Amniotic epithelial cell (primary cell): ENCODE measurements at regions not wholly inside any gene's neighbourhood (a gene's known extent, or its start where the extent isn't known, plus 50 kb on each side); places are given as distances from the start of the nearest gene placed in this dataset.

Experiments
- DNase-seq: peaks from one replicate; pipeline ENCODE4 v3.0.0-alpha.2; 2010; ENCODE audit warnings: low read depth

GRCh38 chr2:215769246-215769645 lies 244.1 kb downstream of the MREG start:
- no peak for DNase-seq

- DNase-seq, result no peak
These were observed 245.7 kb downstream of the MREG start for GRCh38 chr2:215767625-215768024.

DNA sequence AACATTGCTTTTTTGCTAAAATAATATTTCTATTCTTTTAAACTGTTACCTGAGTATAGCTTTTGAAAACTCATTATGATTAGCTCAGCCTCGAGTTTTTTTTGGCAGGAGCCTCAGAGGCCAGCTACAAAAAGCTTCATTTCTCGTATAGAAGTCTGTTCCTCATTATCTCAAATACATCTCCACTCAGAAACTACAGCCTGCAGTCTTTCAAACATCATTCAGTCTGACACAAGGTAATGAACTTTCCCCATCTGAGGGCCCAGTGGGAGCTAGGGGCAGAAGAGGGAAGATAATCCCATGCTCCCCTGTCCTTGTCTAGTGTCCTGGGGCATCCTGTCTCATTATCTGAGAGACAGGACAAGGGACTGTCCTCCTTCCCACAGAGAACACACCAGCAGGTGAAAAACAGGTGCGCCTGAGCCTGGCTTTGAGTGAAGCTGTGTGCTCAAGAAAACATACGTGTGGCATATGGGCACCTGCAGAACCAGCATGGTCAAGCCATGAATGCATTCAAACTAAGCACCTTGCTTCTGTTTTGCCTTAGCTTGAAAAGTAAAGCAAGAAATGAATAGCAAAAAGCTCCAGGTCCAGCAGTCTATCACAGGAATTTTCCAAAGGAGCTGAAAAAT lies 247.5 kb downstream of the MREG start:
- no peak for DNase-seq

DNA sequence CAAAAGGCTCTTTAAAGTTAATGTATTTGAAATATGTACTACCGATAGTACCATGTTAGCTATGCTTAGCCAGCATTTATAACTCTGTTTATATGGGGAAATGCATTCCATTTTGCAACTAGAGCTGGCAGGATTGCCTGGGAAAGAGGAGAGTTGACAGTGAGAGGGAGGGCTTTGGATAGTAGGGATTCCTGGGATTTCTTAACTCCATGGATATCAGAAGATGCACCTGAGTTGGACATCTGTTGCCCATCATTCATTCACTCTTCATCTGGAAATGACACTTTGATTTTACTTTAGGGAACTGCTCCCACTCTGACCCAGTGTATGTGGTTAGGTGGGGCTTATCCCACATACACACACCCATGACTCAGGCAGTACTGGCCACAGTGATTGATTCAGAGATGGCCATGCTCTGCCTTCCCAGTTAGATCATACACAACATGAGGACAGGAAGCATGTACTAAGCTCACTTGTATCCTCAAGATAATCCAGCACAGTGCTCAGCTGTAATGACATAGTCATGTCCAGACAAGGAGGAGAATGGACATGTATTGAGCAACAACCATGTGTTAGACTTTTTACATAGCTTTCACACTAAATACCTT lies 248.8 kb downstream of the MREG start:
- peak; percentile 95 for DNase-seq

DNA sequence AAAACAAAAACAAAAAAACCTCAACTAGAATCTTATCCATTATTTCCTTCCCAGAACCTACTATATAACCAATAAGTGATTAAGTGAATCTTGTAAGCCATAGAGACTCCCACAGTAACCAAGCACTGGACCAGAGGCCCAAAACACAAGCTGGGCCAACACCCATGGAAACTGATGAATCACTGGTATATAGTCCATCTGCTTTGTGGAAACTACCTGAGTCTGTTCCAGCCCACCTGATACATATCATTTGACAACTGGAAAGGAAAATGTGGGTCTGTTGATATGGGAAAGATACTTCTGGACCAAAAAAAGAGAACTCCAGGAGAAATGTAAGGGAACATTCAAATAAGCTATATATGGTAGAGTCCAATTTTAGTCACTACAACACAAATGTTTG lies 252.8 kb downstream of the MREG start:
- no peak for DNase-seq

- no peak for DNase-seq
These were observed 253.3 kb downstream of the MREG start for GRCh38 chr2:215760091-215760490.

DNA sequence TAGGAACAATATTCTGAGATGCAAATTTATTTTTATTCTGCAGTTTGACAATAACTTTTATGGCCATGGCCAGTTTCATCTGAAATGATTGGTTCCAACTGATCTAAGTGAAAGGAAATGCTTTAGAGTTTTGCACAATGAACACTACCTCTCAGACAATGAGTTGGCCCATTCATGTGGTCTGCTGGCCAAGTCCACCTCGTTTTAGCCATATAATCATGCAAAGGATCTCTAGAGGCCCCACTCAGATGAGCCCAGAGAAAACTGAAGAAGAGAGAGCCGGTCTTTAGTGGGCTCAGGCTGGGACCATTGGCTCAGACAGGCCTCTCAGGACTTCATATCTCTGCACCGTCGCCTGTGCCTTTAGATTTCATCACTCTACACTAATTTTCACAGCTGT lies 254.7 kb downstream of the MREG start:
- no peak for DNase-seq

DNA sequence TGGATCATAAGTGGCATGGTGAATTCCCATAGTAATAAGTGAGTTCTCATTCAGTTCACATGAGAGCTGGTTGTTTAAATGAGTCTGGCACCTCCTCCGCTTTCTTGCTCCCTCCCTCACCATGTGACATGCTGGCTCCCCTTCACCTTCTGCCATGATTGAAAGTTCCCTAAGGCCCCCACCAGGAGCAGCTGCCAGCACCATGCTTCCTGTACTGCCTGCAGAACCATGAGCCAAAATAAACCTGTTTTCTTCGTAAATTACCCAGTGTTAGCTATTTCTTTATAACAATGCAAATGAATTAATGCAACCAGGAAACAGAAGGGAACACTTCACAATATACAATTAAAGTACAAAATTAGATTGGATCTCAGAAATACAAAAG lies 257.0 kb downstream of the MREG start:
- no peak for DNase-seq

GRCh38 chr2:215755641-215756345 lies 257.6 kb downstream of the MREG start:
- DNase-seq, result no peak

DNA sequence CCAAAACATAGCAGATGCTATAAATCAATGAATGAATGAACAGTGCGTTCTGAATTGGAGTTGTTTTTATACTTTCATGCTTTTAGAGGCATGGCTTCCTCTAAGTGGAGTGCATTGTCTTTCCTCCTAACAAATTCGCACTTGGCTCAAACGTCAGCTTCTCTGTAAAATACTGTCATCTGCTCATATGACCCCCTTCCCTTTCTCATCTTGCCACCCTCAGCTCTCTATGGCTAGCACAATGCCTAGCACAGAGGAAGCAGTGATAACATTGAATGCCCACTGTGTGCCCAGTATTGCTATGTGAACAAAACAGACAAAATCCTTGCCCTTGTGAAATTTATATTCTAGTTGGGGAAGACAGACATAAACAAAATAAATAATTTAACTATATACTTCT lies 258.8 kb downstream of the MREG start:
- DNase-seq, result no peak

GRCh38 chr2:215753808-215754207 lies 259.5 kb downstream of the MREG start:
- DNase-seq, result no peak

DNA sequence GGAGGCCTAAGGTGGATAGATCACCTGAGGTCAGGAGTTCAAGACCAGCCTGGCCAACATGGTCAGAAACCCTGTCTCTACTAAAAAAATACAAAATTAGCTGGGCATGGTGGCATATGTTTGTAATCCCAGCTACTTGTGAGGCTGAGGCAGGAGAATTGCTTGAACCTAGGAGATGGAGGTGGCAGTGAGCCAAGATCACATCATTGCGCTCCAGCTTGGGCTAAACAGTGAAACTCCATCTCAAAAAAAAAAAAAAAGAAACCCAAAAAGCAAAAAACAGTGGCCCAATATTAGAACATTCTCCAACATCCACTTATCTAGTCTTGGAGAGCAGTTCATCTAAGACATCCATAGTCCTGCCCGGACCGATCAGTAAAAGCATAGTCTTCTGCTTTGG lies 260.4 kb downstream of the MREG start:
- no peak for DNase-seq

DNA sequence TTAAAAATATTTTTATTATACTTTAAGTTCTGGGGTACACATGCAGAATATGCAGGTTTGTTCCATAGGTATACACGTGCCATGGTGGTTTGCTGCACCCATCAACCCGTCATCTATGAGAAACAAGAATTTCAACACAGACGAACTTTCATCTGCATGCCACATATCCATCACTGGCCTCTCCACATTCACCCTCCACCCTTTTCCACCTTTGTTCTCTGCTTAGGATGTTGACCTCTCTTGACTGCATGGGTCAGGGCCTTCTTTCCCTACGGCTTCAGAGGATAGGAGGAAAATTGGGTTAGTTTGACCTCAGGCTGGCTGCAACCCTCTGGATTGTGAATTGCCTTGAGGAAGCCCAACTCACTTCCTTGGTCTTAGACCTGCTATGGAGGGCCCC lies 260.9 kb downstream of the MREG start:
- no peak for DNase-seq

DNA sequence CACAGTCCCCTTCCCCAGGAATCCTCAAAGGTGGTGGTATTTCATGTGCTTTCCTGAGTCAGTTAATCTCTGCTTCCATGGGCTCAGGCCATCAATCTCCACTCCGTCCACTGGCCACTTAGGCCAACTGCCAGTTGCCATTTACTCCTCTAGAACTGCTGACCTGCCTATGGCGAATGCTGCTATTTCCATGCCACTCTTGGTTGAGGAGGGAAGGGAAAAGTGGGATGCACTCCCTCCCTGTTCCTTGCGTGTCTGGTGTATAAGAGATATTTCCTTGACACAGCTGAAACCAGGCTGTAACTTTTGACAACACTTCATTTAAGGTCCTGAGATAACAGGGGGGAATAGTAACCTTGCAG lies 261.5 kb downstream of the MREG start:
- no peak for DNase-seq

GRCh38 chr2:215751200-215751910 lies 262.0 kb downstream of the MREG start:
- DNase-seq, result peak; percentile 90

GRCh38 chr2:215750763-215751162 lies 262.6 kb downstream of the MREG start:
- no peak for DNase-seq

- DNase-seq, result peak; percentile 58
These were observed 264.0 kb downstream of the MREG start for GRCh38 chr2:215749092-215749957.

DNA sequence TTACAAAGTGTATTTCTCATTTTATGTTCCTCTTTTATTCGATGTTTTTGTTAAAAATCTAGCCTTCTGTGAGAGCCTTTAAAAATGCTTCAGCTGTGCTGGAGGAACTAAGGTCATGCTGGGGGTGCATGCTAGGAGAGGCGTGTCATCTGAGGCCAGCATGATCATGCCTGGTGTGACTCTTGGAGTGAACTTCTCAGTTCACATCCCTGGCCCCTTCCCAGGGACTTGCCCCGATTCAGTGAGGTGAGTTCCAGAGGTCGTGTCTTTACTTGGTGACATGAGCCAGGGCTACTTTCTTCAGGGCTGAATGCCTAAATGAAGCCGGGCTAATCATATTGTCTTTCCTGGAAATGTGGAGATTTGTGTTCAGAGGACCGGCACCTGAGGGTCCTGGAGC lies 264.9 kb downstream of the MREG start:
- no peak for DNase-seq

- no peak for DNase-seq
These were observed 266.3 kb downstream of the MREG start for GRCh38 chr2:215746887-215747615.

DNA sequence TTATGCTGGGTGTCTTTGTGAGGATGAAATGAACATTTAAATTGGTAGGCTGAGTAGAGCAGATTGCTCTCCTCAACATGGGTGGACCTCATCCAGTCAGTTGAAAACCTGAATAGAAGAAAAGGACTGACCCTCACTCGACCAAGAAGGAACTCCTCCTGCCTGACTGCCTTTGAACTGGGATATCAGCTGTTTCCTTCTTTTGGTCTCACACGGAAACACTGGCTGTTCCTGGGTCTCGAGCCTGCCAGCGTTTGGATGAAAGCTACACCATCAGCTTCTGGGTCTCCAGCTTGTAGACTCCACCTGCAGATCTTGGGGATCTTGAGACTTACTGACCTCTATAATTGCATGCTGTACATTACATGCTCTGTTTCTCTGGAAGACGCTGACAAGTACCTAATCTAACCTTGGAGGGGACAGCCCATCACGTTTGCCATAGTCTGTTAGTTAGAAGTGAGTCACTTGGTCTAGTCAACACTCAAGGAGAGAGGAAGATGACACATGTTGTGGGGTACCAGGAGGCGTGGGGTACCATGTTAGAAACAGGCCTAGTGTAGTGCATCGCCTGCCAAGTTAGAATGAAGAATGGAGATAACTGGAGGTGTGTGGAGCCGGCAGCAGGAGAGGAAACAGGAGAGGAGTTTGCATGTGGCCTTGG lies 267.0 kb downstream of the MREG start:
- DNase-seq, result no peak

DNA sequence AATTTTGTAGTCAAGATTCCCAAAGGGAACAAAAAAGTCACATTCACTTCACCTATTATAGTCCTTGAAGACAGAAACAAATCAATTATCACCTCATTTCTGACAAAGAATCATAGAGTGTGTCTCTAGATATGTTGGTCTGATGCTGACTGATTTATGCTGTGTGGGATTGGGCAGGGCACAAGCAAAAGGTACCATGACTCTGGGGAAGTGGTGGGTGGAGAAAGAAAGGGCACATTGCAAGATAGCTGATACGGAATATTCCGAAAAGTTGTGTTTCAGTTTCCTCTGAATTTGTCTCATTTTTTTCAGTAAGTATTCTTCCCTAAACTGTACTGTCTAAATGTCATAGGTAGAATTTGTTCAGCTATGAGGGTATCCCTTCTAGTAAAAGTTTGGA lies 268.0 kb downstream of the MREG start:
- no peak for DNase-seq
